Sigmoid colon (tissue), 6 donors: ENCODE measurements at regions not wholly inside any gene's neighbourhood (a gene's known extent, or its start where the extent isn't known, plus 50 kb on each side); places are given as distances from the start of the nearest gene placed in this dataset.

Experiments
- DNase-seq: peaks from one replicate; pipeline ENCODE4 v3.0.0-alpha.2; 2019
- H3K27ac ChIP-seq, 4 donors: fragments of 200-600 bp; sonication (generic); one replicate each; pipeline ENCODE4 v1.5.1; 2016 to 2019; ENCODE audit warnings: mild to moderate bottlenecking in 1 of 4
- H3K27me3 ChIP-seq, 3 donors: fragments of 200-600 bp; sonication (generic); one replicate each; pipeline ENCODE4 v1.5.1; 2019; ENCODE audit warnings: mild to moderate bottlenecking in 1 of 3
- H3K36me3 ChIP-seq, 4 donors: fragments of 200-600 bp; sonication (generic); one replicate each; pipeline ENCODE4 v1.5.1; 2016 to 2019
- H3K4me1 ChIP-seq, 4 donors: fragments of 200-600 bp; sonication (generic); one replicate each; pipeline ENCODE4 v1.5.1; 2017 to 2019
- H3K4me3 ChIP-seq, 4 donors: fragments of 200-600 bp; sonication (generic); one replicate each; pipeline ENCODE4 v1.5.1; 2017 to 2019; ENCODE audit warnings: mild to moderate bottlenecking in 2 of 4, moderate library complexity in 1 of 4
- H3K9me3 ChIP-seq, 4 donors: fragments of 200-600 bp in 3 of 4; sonication (generic) in 3 of 4; one replicate each; pipeline versions ENCODE4 v1.5.1 to v1.6.1; 2013 to 2019
- CTCF ChIP-seq, 4 experiments: fragments of 450-650 bp in 3 of 4; fragments of 200-600 bp in 1 of 4; IDR thresholded peaks; one replicate each; pipeline ENCODE4 v1.5.1; 2016 to 2019; ENCODE audit warnings: antibody characterized with exemption in 4 of 4, mild to moderate bottlenecking in 3 of 4, moderate library complexity in 2 of 4
- EP300 ChIP-seq, 4 donors: sonication (generic); formaldehyde crosslinking; IDR thresholded peaks; one replicate each; pipeline ENCODE4 v1.6.1; 2017; ENCODE audit warnings: antibody characterized with exemption in 4 of 4
- POLR2A ChIP-seq, 2 donors: fragments of 450-650 bp; IDR thresholded peaks; one replicate each; pipeline ENCODE4 v1.6.1; 2016; ENCODE audit warnings: antibody characterized with exemption in 2 of 2, mild to moderate bottlenecking in 2 of 2, moderate library complexity in 2 of 2
- POLR2AphosphoS5 ChIP-seq, 4 donors: sonication (generic); formaldehyde crosslinking; IDR thresholded peaks; one replicate each; pipeline ENCODE4 v1.6.1; 2017; ENCODE audit warnings: antibody characterized with exemption in 4 of 4
- WGBS, 2 donors: extraction: QIAGEN DNeasy Blood & Tissue Kit; methylation state at CpG; one replicate each; pipeline ENCODE4 v1.1.7; 2013; 5-methylcytosine and 5-hydroxymethylcytosine counted together
- intact Hi-C: fragments of 100-400 bp; cut with DNase I; formaldehyde crosslinking; loops from one replicate; pipeline ENCODE4 v1.15.1; 2023
- donor health status: healthy with polysubstance abuse.
- donor health status: healthy.

GRCh38 chr10:117617086-117617485 lies 74.5 kb downstream of the EMX2 start:
- WGBS, 2 donors: 54 to 64% methylated on average over 3 of the region's 3 CpGs
- Histone ChIP-seq H3K4me1 (no peaks in the 10 kb centered on the region), H3K36me3 (no peaks in the 10 kb centered on the region), H3K4me3 (no peak overlapping the region), H3K9me3 (no peaks in the 10 kb centered on the region), H3K27ac (no peak overlapping the region), H3K27me3 (peaks cover 0 to 4% (median 0%) of the 10 kb centered on the region in 3 donors)
- TF ChIP-seq POLR2A (IDR thresholded peaks at IDR 0.05) (no peak), EP300 (IDR thresholded peaks at IDR 0.05) (no peak), POLR2AphosphoS5 (IDR thresholded peaks at IDR 0.05) (no peak)
- intact Hi-C loops: no loop called here
- DNase-seq: no peak

GRCh38 chr10:117617659-117618058 lies 75.1 kb downstream of the EMX2 start:
- intact Hi-C loops: no loop called here
- H3K4me1 ChIP-seq: no peaks in the 10 kb centered on the region
- no peaks in the 10 kb centered on the region for H3K36me3 ChIP-seq
- TF ChIP-seq CTCF (IDR thresholded peaks at IDR 0.05) (no peak), POLR2AphosphoS5 (IDR thresholded peaks at IDR 0.05) (no peak), EP300 (IDR thresholded peaks at IDR 0.05) (no peak), POLR2A (IDR thresholded peaks at IDR 0.05) (no peak)
- H3K9me3 ChIP-seq: no peaks in the 10 kb centered on the region
- no peak for DNase-seq
- no peak overlapping the region for H3K4me3 ChIP-seq
- H3K27me3 ChIP-seq: peaks cover 0 to 3% (median 0%) of the 10 kb centered on the region in 3 donors
- 90 to 91% methylated on average over 5 of the region's 5 CpGs for WGBS, 2 donors
- H3K27ac ChIP-seq: no peak overlapping the region

GRCh38 chr10:117619223-117619622 lies 76.7 kb downstream of the EMX2 start:
- WGBS, 2 donors: 68 to 75% methylated on average over 7 of the region's 7 CpGs
- TF ChIP-seq EP300 (IDR thresholded peaks at IDR 0.05) (no peak), POLR2AphosphoS5 (IDR thresholded peaks at IDR 0.05) (peak in 1 of 4 donors; percentile 14)

GRCh38 chr10:117619707-117620405 lies 77.3 kb downstream of the EMX2 start:
- no peak overlapping the region for H3K27ac ChIP-seq
- no peaks in the 10 kb centered on the region for H3K4me1 ChIP-seq
- WGBS, 2 donors: 79 to 88% methylated on average over 9 of the region's 9 CpGs
- DNase-seq: no peak
- no peaks in the 10 kb centered on the region for H3K9me3 ChIP-seq
- H3K4me3 ChIP-seq: no peak overlapping the region
- no peaks in the 10 kb centered on the region for H3K27me3 ChIP-seq
- intact Hi-C loops: no loop called here
- no peak for TF ChIP-seq POLR2AphosphoS5 (IDR thresholded peaks at IDR 0.05)
- no peak for TF ChIP-seq POLR2A (IDR thresholded peaks at IDR 0.05)
- no peak for TF ChIP-seq EP300 (IDR thresholded peaks at IDR 0.05)
- no peak for TF ChIP-seq CTCF (IDR thresholded peaks at IDR 0.05)
- H3K36me3 ChIP-seq: no peaks in the 10 kb centered on the region

More at GRCh38 chr10:117619223-117619622, 76.7 kb downstream of the EMX2 start:
- Histone ChIP-seq H3K27me3 (no peaks in the 10 kb centered on the region), H3K4me1 (no peaks in the 10 kb centered on the region), H3K27ac (no peak overlapping the region), H3K4me3 (no peak overlapping the region), H3K36me3 (no peaks in the 10 kb centered on the region), H3K9me3 (no peaks in the 10 kb centered on the region)
- intact Hi-C loops: no loop called here
- no peak for DNase-seq

GRCh38 chr10:117621196-117621595 lies 78.7 kb downstream of the EMX2 start:
- no peaks in the 10 kb centered on the region for H3K36me3 ChIP-seq
- intact Hi-C loops: no loop called here
- H3K4me1 ChIP-seq: no peaks in the 10 kb centered on the region
- no peaks in the 10 kb centered on the region for H3K27me3 ChIP-seq
- H3K4me3 ChIP-seq: no peak overlapping the region
- H3K27ac ChIP-seq: no peak overlapping the region
- no peak for DNase-seq
- H3K9me3 ChIP-seq: no peaks in the 10 kb centered on the region
- TF ChIP-seq EP300 (IDR thresholded peaks at IDR 0.05) (no peak), CTCF (IDR thresholded peaks at IDR 0.05) (no peak), POLR2AphosphoS5 (IDR thresholded peaks at IDR 0.05) (no peak), POLR2A (IDR thresholded peaks at IDR 0.05) (no peak)
- 81 to 82% methylated on average over 7 of the region's 7 CpGs for WGBS, 2 donors
